Liver (tissue), 3 donors: ENCODE measurements at regions not wholly inside any gene's neighbourhood (a gene's known extent, or its start where the extent isn't known, plus 50 kb on each side); places are given as distances from the start of the nearest gene placed in this dataset.

Experiments used
- RAD21 ChIP-seq, 2 donors: IDR thresholded peaks; 2 replicates each; pipeline ENCODE4 v1.6.1; 2016; ENCODE audit warnings: antibody characterized with exemption in 2 of 2, mild to moderate bottlenecking in 2 of 2
- RXRA ChIP-seq, 2 donors: IDR thresholded peaks; 2 replicates each; pipeline ENCODE4 v1.6.1; 2017 to 2018; ENCODE audit warnings: antibody characterized with exemption in 2 of 2, mild to moderate bottlenecking in 1 of 2
- TAF1 ChIP-seq: conservative IDR thresholded peaks from 2 replicates; pipeline ENCODE4 v1.6.1; 2016; ENCODE audit warnings: antibody characterized with exemption, mild to moderate bottlenecking
- TF ChIP-seq, protein P1 (sequence below): fragments of 150-350 bp; IDR thresholded peaks from 2 replicates; pipeline ENCODE4 v1.5.1; 2017; ENCODE audit warnings: improper control_type of control experiment, low read depth, low read length; ENCODE audit not compliant: missing input control
- TF ChIP-seq, protein P2 (sequence below): IDR thresholded peaks from 2 replicates; pipeline ENCODE4 v1.6.1; 2016; ENCODE audit warnings: antibody characterized with exemption, mild to moderate bottlenecking
- donor health status: healthy.
- donor health status: healthy.

DNA sequence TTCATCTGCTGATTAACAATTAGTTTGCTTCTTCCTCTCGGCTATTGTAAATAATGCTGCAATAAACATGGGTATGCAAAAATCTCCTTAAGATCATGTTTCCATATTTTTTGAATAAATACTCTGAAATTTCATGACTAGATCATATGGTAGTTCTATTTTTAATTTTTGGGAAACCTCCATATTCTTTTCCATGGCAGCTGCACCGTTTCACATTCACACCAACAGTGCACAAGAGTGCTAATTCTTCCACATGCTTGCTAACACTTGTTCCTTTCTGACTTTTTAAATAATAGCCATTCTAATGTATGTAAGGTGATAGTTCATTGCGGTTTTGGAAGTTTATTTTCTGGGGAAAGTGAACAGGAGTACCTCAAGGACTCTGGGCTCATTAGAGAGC is 52.6 kb upstream of the TACR1 start:
- TF ChIP-seq, protein P1, sequence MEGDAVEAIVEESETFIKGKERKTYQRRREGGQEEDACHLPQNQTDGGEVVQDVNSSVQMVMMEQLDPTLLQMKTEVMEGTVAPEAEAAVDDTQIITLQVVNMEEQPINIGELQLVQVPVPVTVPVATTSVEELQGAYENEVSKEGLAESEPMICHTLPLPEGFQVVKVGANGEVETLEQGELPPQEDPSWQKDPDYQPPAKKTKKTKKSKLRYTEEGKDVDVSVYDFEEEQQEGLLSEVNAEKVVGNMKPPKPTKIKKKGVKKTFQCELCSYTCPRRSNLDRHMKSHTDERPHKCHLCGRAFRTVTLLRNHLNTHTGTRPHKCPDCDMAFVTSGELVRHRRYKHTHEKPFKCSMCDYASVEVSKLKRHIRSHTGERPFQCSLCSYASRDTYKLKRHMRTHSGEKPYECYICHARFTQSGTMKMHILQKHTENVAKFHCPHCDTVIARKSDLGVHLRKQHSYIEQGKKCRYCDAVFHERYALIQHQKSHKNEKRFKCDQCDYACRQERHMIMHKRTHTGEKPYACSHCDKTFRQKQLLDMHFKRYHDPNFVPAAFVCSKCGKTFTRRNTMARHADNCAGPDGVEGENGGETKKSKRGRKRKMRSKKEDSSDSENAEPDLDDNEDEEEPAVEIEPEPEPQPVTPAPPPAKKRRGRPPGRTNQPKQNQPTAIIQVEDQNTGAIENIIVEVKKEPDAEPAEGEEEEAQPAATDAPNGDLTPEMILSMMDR: no peak
- TF ChIP-seq TAF1: no peak
- TF ChIP-seq, protein P2, sequence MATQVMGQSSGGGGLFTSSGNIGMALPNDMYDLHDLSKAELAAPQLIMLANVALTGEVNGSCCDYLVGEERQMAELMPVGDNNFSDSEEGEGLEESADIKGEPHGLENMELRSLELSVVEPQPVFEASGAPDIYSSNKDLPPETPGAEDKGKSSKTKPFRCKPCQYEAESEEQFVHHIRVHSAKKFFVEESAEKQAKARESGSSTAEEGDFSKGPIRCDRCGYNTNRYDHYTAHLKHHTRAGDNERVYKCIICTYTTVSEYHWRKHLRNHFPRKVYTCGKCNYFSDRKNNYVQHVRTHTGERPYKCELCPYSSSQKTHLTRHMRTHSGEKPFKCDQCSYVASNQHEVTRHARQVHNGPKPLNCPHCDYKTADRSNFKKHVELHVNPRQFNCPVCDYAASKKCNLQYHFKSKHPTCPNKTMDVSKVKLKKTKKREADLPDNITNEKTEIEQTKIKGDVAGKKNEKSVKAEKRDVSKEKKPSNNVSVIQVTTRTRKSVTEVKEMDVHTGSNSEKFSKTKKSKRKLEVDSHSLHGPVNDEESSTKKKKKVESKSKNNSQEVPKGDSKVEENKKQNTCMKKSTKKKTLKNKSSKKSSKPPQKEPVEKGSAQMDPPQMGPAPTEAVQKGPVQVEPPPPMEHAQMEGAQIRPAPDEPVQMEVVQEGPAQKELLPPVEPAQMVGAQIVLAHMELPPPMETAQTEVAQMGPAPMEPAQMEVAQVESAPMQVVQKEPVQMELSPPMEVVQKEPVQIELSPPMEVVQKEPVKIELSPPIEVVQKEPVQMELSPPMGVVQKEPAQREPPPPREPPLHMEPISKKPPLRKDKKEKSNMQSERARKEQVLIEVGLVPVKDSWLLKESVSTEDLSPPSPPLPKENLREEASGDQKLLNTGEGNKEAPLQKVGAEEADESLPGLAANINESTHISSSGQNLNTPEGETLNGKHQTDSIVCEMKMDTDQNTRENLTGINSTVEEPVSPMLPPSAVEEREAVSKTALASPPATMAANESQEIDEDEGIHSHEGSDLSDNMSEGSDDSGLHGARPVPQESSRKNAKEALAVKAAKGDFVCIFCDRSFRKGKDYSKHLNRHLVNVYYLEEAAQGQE: no peak
- no peak for TF ChIP-seq RXRA (IDR thresholded peaks at IDR 0.05)
- no peak for TF ChIP-seq RAD21 (IDR thresholded peaks at IDR 0.05)
